PC-9 (cell line): ENCODE measurements at regions not wholly inside any gene's neighbourhood (a gene's known extent, or its start where the extent isn't known, plus 50 kb on each side); places are given as distances from the start of the nearest gene placed in this dataset.

Experiments used
- BruUV-seq: library from RNA; stranded (reverse); fragments of 400-500 nt; replicated peaks from 2 replicates; lab custom pipeline; 2021; lab: Mats Ljungman, UMichigan
- CTCF ChIA-PET: fragments of 300-600 bp; sonication (Branson Sonifier 250); formaldehyde crosslinking; loops from one replicate; lab custom pipeline; 2022; ENCODE audit warnings: antibody characterized with exemption; lab: Charles Lee
- POLR2A ChIA-PET: fragments of 300-600 bp; sonication (Branson Sonifier 250); formaldehyde crosslinking; loops from one replicate; lab custom pipeline; 2022; ENCODE audit warnings: antibody characterized with exemption; ENCODE audit not compliant: unreplicated experiment; lab: Charles Lee
- DNase-seq, 2 experiments: peaks; one replicate each; pipeline versions ENCODE4 v3.0.0 to v3.0.0-alpha.2; 2015 to 2022; ENCODE audit warnings: mixed read lengths in 1 of 2
- H2AFZ ChIP-seq: fragments of 200-600 bp; sonication (generic); 2 replicates; pipeline ENCODE4 v1.8.1; 2017; ENCODE audit warnings: antibody characterized with exemption
- H3F3A ChIP-seq: fragments of 200-600 bp; sonication (generic); 2 replicates; pipeline ENCODE4 v1.8.1; 2017; ENCODE audit warnings: antibody characterized with exemption, mild to moderate bottlenecking, low read depth; ENCODE audit not compliant: insufficient read depth
- H3K27ac ChIP-seq: fragments of 200-600 bp; sonication (generic); 2 replicates; pipeline ENCODE4 v1.6.1; 2016; ENCODE audit warnings: mixed run types
- H3K27me3 ChIP-seq: fragments of 200-600 bp; sonication (generic); 2 replicates; pipeline ENCODE4 v1.6.1; 2016; ENCODE audit warnings: low read depth, mixed run types; ENCODE audit not compliant: insufficient read depth
- H3K36me3 ChIP-seq: fragments of 200-600 bp; sonication (generic); 2 replicates; pipeline ENCODE4 v1.6.1; 2016; ENCODE audit warnings: low read depth, mixed run types
- H3K4me1 ChIP-seq: fragments of 200-600 bp; sonication (generic); replicated peaks from 2 replicates; pipeline ENCODE4 v1.6.1; 2016; ENCODE audit warnings: mixed run types; ENCODE audit not compliant: insufficient read depth
- H3K4me2 ChIP-seq: fragments of 200-600 bp; sonication (generic); 2 replicates; pipeline ENCODE4 v1.6.1; 2017; ENCODE audit warnings: mixed run types
- H3K4me3 ChIP-seq: fragments of 200-600 bp; sonication (generic); 2 replicates; pipeline ENCODE4 v1.6.1; 2016; ENCODE audit warnings: mixed run types
- H3K79me2 ChIP-seq: fragments of 200-600 bp; sonication (generic); 2 replicates; pipeline ENCODE4 v1.6.1; 2017; ENCODE audit warnings: low read depth, mixed run types
- H3K9me2 ChIP-seq: fragments of 200-600 bp; sonication (generic); 2 replicates; pipeline ENCODE4 v1.8.1; 2017; ENCODE audit warnings: mild to moderate bottlenecking; ENCODE audit not compliant: insufficient read depth
- H3K9me3 ChIP-seq: fragments of 200-600 bp; sonication (generic); 2 replicates; pipeline ENCODE4 v1.8.1; 2016; ENCODE audit warnings: low read depth; ENCODE audit not compliant: insufficient read depth
- H4K20me1 ChIP-seq: fragments of 200-600 bp; sonication (generic); 2 replicates; pipeline ENCODE4 v1.8.1; 2017; ENCODE audit not compliant: insufficient read depth
- EZH2 ChIP-seq: fragments of 200-600 bp; sonication (generic); IDR thresholded peaks from 2 replicates; pipeline ENCODE4 v1.8.0; 2017; ENCODE audit warnings: antibody characterized with exemption, low read depth
- intact Hi-C: fragments of 100-400 bp; cut with micrococcal nuclease; formaldehyde crosslinking; loops from one replicate; pipeline ENCODE4 v1.10.0; 2022; ENCODE audit not compliant: unreplicated experiment
- TF ChIP-seq, protein P1 (sequence below): fragments of 200-600 bp; sonication (generic); conservative IDR thresholded peaks from 2 replicates; pipeline ENCODE4 v1.6.1; 2017; ENCODE audit warnings: mixed run types, antibody characterized with exemption, mild to moderate bottlenecking, moderate library complexity

- intact Hi-C loops, result no loop called here
- Histone ChIP-seq H3K27me3 (peaks cover 5% of the 10 kb centered on the region; the same call in 1 of the 2 replicates), H3K4me2 (no peak overlapping the region), H4K20me1 (no peaks in the 10 kb centered on the region), H3F3A (peaks cover 4% of the 10 kb centered on the region; the same call in 1 of the 2 replicates), H3K4me3 (no peak overlapping the region), H3K9me2 (no peaks in the 10 kb centered on the region), H3K9me3 (peaks cover 4% of the 10 kb centered on the region), H3K79me2 (no peaks in the 10 kb centered on the region), H2AFZ (no peak overlapping the region), H3K36me3 (no peaks in the 10 kb centered on the region), H3K4me1 (no peaks in the 10 kb centered on the region), H3K27ac (no peak overlapping the region)
- no peak for TF ChIP-seq EZH2
- no peak for DNase-seq
- no TSS peak for BruUV-seq
- ChIA-PET CTCF (no interaction called here), POLR2A (no interaction called here)
These were observed 176.3 kb upstream of the TCERG1L start for GRCh38 chr10:131487822-131488221.

DNA sequence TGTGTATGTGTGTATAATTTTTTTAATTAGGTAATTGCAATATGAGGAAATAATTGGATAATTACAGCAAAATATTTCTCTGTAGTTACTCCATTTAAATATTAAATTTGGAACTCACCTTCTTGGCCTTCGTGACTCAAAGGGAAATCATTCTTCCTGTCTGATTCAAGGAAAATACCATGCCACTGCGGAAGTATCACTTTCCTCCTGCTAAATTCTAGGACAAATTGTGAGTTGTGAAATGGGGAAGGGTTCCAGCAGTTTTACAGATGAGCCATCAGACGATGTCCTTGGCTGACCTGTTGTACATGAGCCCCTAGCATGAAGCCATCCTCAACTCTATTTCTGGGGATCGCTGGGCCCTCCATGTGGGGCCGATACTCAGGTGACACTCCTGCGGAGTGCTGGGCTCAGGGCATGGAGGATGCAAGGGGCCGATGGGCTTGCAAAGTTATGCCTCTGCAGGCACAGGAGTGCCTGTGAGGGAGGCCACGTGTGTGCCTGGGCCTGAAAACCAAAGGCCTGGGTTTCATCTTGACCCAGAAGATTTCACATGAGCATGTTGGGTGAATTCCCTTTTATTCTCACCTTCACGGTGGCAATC lies 179.6 kb upstream of the TCERG1L start:
- H3K9me3 ChIP-seq, result peaks cover 4% of the 10 kb centered on the region
- H3F3A ChIP-seq, result peaks cover 4% of the 10 kb centered on the region; the same call in 1 of the 2 replicates
- ChIA-PET POLR2A (no interaction called here), CTCF (no interaction called here)
- no peaks in the 10 kb centered on the region for H3K36me3 ChIP-seq
- H3K27me3 ChIP-seq, result peaks cover 11% of the 10 kb centered on the region; the same call in 1 of the 2 replicates
- no peak overlapping the region for H3K27ac ChIP-seq
- H3K79me2 ChIP-seq, result no peaks in the 10 kb centered on the region
- BruUV-seq, result no TSS peak
- no peak overlapping the region for H3K4me3 ChIP-seq
- H4K20me1 ChIP-seq, result no peaks in the 10 kb centered on the region
- no peak overlapping the region for H3K4me2 ChIP-seq
- intact Hi-C loops, result no loop called here
- H2AFZ ChIP-seq, result no peak overlapping the region
- no peak for TF ChIP-seq EZH2
- TF ChIP-seq, protein P1, sequence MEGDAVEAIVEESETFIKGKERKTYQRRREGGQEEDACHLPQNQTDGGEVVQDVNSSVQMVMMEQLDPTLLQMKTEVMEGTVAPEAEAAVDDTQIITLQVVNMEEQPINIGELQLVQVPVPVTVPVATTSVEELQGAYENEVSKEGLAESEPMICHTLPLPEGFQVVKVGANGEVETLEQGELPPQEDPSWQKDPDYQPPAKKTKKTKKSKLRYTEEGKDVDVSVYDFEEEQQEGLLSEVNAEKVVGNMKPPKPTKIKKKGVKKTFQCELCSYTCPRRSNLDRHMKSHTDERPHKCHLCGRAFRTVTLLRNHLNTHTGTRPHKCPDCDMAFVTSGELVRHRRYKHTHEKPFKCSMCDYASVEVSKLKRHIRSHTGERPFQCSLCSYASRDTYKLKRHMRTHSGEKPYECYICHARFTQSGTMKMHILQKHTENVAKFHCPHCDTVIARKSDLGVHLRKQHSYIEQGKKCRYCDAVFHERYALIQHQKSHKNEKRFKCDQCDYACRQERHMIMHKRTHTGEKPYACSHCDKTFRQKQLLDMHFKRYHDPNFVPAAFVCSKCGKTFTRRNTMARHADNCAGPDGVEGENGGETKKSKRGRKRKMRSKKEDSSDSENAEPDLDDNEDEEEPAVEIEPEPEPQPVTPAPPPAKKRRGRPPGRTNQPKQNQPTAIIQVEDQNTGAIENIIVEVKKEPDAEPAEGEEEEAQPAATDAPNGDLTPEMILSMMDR, result no peak
- DNase-seq, result no peak
- H3K4me1 ChIP-seq, result no peaks in the 10 kb centered on the region
- H3K9me2 ChIP-seq, result no peaks in the 10 kb centered on the region

- Histone ChIP-seq H4K20me1 (no peaks in the 10 kb centered on the region), H3K4me1 (no peaks in the 10 kb centered on the region), H3K79me2 (no peaks in the 10 kb centered on the region), H3K27me3 (peaks cover 11% of the 10 kb centered on the region; the same call in 1 of the 2 replicates), H2AFZ (no peak overlapping the region), H3K9me2 (no peaks in the 10 kb centered on the region), H3K36me3 (no peaks in the 10 kb centered on the region), H3K27ac (no peak overlapping the region), H3F3A (no peaks in the 10 kb centered on the region), H3K4me2 (no peak overlapping the region), H3K9me3 (no peaks in the 10 kb centered on the region), H3K4me3 (no peak overlapping the region)
- TF ChIP-seq, protein P1, result no peak
- TF ChIP-seq EZH2, result no peak
- ChIA-PET POLR2A (no interaction called here), CTCF (no interaction called here)
- no peak for DNase-seq
- intact Hi-C loops, result no loop called here
- BruUV-seq, result no TSS peak
These were observed 180.8 kb upstream of the TCERG1L start for GRCh38 chr10:131492211-131492857.
